Tibial nerve (tissue), 4 donors: ENCODE measurements at regions not wholly inside any gene's neighbourhood (a gene's known extent, or its start where the extent isn't known, plus 50 kb on each side); places are given as distances from the start of the nearest gene placed in this dataset.

Experiments
- CTCF ChIP-seq, 5 experiments: fragments of 200-600 bp in 3 of 5; fragments of 450-650 bp in 2 of 5; sonication (generic) in 3 of 5; IDR thresholded peaks; one replicate each; pipeline ENCODE4 v1.5.1; 2016 to 2019; ENCODE audit warnings: antibody characterized with exemption in 5 of 5, mild to moderate bottlenecking in 3 of 5, moderate library complexity in 2 of 5
- EP300 ChIP-seq, 2 donors: sonication (generic); formaldehyde crosslinking; IDR thresholded peaks; one replicate each; pipeline ENCODE4 v1.6.1; 2017; ENCODE audit warnings: antibody characterized with exemption in 2 of 2, mild to moderate bottlenecking in 1 of 2

DNA sequence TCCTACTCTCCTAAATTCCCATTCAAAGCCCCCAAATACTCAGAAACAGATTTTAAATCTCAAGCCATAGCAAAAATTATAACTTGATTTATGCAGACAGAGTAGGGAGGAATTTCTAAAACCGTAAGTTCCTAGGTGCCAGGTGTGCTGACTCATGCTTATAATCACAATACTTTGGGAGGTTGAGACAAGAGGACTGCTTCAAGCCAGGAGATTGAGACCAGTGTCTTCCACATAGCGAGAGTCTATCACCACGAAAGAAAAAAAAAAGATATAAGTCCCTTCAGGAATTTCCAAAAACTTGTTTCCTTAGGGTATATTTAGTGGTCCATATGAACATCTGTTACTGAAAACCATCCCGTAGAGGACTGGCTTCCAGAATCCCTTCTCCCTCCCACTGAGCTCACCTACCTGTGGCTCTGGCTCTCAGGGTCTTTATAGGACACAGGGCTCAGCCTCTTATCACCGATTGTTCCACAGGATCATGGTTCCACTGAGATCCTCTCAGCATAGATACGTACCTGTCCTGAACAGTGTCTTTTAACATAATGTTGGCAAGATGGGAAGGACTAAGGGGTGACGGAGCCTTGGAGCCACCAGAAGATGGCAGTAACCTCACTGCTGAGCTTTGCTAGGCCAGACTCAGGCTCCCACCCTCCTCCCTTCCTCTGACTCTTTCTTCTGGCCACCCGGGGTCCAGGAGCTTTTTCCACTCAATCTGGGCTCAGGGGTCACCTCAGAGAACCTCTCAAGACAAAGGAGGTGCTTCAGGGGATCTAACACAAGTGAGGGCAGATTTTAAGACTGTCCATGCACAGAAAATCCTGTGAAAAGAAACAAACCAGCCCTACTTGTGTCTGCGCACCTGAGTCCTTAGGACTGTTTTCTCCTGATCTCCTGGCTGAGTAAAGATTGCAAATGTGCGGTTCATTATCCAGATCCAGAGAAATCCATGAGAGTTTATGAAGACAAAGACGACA, 117.5 kb upstream of the TOP3B start:
- TF ChIP-seq CTCF (IDR thresholded peaks at IDR 0.05), result no peak
- no peak for TF ChIP-seq EP300 (IDR thresholded peaks at IDR 0.05)
